Peyer's patch (tissue), 4 donors: ENCODE measurements at regions not wholly inside any gene's neighbourhood (a gene's known extent, or its start where the extent isn't known, plus 50 kb on each side); places are given as distances from the start of the nearest gene placed in this dataset.

Experiments
- POLR2A ChIP-seq, 2 donors: fragments of 450-650 bp; IDR thresholded peaks; one replicate each; pipeline ENCODE4 v1.5.1; 2017; ENCODE audit warnings: antibody characterized with exemption in 2 of 2, mild to moderate bottlenecking in 2 of 2, moderate library complexity in 2 of 2
- TF ChIP-seq, protein P1 (sequence below), 6 experiments: fragments of 450-650 bp in 4 of 6; fragments of 200-600 bp in 2 of 6; sonication (generic) in 1 of 6; IDR thresholded peaks; one replicate each; pipeline ENCODE4 v1.5.1; 2017 to 2019; ENCODE audit warnings: antibody characterized with exemption in 6 of 6, mild to moderate bottlenecking in 3 of 6, moderate library complexity in 1 of 6

DNA sequence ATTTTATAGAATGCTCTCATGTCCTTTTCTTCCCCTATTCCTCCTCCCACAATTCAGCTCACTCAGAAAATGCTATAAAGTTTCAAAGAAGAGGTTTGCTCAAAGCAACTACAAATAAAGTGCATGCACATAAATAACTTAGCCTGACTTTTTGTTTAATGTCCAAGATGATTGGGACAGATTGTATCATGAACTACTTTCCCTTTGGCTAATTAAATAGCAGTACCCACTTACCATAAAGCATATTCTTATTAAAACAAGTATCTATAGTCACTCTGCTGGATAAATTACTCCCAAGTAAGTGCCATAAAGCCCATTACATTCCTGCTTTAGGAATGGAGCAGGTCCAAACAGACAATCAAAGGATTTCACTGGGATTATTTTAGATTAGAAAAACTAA, 576.0 kb downstream of the LMO4 start:
- TF ChIP-seq, protein P1, sequence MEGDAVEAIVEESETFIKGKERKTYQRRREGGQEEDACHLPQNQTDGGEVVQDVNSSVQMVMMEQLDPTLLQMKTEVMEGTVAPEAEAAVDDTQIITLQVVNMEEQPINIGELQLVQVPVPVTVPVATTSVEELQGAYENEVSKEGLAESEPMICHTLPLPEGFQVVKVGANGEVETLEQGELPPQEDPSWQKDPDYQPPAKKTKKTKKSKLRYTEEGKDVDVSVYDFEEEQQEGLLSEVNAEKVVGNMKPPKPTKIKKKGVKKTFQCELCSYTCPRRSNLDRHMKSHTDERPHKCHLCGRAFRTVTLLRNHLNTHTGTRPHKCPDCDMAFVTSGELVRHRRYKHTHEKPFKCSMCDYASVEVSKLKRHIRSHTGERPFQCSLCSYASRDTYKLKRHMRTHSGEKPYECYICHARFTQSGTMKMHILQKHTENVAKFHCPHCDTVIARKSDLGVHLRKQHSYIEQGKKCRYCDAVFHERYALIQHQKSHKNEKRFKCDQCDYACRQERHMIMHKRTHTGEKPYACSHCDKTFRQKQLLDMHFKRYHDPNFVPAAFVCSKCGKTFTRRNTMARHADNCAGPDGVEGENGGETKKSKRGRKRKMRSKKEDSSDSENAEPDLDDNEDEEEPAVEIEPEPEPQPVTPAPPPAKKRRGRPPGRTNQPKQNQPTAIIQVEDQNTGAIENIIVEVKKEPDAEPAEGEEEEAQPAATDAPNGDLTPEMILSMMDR (IDR thresholded peaks at IDR 0.05), result no peak
- TF ChIP-seq POLR2A (IDR thresholded peaks at IDR 0.05), result no peak
